GM19023 (cell line): ENCODE measurements at regions not wholly inside any gene's neighbourhood (a gene's known extent, or its start where the extent isn't known, plus 50 kb on each side); places are given as distances from the start of the nearest gene placed in this dataset.

Source experiments
- ATAC-seq: cut with Tn5 transposase; IDR thresholded peaks from one replicate; pipeline ENCODE4 v1.9.1; 2021; ENCODE audit warnings: mild to moderate bottlenecking, moderate library complexity; ENCODE audit not compliant: unreplicated experiment

DNA sequence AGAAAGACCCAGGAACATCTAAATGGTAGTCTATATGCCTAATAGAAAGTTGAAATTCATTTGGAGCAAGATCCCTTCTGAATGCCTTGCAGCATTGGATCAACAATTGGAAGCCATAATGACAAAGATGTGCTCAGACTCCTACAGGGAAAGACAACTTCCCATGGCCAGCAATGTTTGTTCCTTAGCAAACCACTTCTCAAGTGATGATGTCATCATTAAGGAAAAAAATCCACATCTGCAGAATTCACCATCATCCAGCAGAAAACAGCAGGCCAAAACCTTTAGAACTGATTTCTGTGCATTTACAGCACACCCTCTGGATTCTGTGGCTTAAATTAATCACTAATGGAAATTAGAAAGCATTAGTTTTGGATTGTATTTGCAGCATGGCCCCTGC is 82.4 kb upstream of the ZIC3 start:
- ATAC-seq = no peak

DNA sequence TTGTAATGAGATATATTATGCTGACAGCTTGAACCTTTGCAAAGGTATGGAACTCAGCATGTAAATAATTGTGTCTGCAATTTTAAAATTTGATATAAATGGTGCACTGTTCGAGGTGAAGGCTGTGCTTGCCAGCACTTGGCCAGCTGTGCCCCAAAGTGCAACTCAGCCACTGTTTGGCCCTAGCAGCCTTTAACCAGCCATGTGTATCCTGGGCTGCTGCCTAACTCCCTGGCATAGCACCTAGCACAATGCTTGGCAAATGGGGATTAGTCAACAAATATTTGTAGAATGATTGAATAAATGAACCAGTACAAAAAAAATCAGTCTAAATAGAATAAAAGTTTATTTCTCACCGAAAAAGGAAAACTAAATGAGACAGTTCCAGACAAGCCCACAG is 83.8 kb upstream of the ZIC3 start:
- ATAC-seq = no peak

DNA sequence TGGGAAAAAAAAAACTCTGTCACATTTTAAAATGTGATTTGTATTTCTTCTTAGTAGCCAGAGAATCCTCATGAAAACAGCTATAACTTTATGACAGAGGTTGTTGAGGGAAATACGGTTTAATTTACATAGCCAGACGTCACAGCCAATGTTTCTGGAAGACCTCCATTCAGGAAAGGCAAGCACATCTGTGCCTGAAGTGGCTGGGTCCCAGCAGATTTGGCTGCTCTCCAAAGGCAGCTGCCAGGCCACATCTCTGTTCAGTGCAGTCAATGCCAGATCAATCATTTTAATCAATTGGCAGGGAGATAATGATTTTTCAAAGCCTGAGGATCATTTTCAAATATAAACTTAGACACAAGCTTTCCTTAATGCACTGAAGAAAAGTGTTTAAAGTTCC is 86.5 kb upstream of the ZIC3 start:
- no peak for ATAC-seq

DNA sequence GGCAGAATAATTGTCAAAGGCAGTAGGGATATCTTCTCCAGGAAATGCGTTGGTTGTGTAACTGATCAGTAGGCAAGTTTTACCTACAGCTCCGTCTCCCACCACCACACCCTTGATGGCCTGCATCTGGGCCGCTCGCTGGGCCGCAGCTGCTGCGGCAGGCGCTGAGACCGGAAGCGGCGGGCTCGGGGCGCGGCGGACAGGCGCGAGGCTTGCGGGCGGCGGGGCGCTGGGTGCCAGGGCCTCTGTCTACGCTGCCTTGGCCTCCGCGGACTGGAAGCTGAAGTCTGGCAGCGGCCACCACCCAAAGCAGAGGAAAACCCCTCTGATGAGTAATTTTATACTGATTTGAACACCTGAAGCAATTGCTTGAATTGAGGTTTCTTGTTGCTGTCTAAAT is 124.2 kb upstream of the ZIC3 start:
- no peak for ATAC-seq

DNA sequence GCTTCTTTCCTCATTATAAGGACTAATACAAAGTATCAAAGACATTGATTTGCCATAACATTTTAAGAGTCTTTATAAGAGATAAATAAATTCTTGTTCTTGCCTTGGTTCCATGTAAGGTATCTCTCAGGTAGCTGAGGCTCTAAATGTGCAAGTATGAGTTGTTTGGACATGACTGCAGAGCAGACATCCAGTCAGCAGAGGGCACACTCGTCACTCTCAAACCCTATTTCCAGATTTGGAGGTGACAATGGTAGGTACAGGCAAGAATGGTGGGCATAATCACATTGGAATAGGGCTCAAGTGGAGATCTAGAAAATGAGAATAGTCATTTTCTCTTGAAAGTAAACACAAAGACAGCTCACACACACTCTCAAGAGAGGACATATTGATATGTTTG is 133.3 kb upstream of the ZIC3 start:
- ATAC-seq = no peak

DNA sequence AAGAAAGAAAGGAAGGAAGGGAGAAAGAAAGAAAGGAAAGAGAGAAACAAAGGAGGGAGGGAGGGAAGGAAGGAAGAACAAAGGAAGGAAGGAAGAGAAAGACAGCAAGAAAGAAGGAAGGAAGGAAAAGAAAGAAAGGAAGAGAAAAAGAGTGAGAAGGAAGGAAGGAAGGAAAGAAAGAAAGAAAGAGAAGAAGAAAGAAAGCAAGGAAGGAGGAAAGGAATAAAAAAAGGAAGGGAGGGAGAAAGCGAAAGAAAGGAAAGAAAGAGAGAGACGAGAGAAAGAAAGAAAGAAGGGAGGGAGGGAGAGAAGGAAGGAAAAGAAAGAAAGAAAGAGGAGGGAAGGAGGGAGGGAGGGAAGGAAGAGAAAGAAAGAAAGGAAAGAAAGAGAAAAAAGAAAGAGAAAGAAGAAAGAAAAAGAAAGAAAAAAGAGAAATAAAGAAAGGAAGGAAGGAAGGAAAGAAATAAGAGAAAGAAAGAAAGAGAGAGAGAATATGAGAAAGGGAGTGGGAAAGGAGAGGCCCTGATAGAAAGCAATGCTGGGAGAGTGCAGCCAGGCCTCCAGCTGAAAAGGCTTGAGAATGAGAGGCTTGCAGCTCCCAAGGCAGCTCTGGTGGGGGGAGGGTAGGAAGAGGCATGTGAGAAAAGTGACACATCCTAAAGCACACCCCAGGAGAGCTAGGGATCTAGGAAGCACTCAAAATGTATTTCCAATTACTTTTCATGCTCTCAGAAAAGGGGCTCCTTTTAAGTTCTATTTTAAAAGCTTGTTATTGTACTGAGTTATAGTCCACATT is 134.0 kb upstream of the ZIC3 start:
- ATAC-seq = no peak

DNA sequence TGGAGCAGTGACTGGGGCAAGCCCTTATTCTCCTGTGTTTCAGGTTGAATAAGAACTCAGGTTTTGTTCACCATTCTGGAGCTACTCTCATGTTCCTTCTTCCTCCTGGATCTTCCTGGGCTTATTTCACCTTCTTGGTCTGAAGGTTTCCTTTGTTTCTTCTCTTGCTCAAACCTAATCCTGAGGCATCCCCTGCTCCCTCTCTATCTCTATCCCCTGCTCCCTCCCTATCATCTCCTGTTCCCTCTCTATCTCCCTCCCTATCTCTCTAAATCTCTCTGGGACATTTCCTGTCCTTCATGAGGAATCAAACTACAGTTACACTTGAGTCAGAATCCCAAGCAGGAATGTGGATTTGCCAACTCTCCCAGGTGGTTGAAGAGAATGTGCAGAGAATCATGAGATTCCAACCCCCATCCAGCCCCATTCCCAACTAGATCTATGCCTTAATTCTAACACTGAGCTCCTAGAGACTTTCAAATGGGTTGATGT is 134.9 kb upstream of the ZIC3 start:
- ATAC-seq = no peak

DNA sequence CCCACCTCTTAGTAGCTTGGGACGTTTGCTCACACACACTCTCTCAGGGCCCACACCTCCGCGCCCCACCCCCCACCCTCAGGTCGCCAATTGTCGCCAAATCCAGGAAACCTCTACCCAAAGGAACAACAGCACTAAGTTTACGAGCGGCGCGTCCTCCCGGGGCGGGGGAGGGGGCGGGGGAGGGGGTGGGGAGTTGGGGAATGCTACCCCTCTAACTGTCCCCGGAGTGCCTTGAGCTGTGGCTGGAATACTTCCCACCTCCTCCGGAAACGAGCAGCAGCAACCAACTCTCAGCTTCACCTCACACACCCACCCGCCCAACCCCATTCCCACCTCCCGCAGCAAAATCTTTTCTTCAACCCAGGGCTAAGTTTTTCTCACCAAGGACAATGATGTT is 135.6 kb upstream of the ZIC3 start:
- ATAC-seq = no peak

DNA sequence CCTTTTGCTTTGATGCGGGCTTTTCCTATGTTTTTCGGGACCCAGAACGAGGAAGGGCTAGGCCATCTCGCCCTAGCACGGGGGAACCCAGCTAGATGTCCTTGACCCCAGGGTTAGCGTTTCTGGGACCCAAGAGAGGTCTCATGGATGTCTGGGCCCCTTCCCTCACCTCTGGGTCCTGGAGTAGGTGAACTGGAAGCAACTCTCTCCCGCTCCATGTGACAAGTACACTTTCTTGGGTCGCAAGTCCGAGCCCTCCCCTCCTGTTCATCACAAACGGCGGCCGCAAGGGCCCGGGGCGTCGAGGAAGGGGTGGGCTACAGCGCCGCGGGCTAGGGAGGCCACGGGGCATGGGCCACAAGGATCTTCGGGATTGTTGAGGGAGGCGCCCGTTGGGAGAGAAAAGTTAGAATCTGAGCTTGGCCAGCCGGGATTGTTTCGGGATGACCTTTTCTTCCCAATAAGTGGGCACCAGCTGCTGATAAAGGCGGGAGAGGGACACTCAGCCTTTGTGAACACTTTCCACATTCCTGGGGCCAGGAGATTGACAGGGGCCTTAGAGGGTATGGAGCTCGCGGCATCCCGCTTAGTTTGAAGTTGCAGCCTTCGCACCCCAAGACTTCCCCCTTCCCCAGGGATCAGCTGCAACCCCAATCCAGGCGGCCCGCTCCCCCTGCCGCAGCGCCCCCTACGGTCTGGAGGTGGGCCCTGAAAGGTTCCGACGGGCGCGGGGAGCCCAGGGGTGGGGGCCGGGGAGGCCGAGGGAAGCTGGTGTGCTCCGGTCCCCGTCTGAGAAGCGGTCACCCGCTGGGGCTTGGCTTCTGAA is 136.9 kb upstream of the ZIC3 start:
- no peak for ATAC-seq

DNA sequence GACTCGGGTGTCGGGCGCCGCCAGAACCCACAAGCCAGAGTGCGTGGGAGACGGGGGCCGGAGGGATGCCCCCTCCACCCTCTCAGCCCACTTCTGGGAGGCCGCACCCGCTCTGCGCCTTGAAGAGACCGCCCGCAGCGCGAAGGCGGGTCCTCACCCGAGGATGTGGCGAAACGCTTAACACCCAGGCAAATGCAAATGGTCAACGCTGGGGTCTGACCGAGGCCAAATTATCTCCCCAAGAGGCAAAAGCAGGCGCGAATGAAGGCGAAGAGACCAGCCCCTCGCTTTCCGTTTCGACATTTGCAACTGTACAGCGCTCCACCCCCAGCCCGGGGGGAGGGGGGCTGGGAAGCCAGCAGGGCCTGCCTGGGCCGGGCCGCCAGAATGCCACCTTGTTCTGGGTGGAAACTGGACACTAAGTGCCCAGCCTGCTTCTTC is 137.7 kb upstream of the ZIC3 start:
- ATAC-seq = no peak

DNA sequence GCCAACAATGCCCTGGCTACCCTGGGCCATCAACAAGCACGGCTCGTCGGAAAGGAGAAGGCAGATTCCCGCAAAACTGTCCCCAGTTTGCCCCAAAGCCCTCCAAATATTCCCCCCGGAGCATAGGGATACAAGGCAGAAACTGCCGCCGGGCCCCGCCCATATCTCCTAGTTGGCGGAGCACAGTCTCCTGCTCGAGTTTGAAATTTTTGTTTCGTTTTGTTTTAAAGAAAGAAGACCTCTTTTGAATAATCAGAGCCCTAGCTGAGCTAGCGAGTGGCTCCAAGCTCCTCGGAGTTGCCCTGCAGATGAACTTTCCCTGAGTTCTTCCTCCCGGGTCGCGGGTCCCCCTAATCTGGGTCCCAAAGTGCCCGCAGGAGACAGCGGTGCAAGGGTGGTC is 138.1 kb upstream of the ZIC3 start:
- no peak for ATAC-seq

DNA sequence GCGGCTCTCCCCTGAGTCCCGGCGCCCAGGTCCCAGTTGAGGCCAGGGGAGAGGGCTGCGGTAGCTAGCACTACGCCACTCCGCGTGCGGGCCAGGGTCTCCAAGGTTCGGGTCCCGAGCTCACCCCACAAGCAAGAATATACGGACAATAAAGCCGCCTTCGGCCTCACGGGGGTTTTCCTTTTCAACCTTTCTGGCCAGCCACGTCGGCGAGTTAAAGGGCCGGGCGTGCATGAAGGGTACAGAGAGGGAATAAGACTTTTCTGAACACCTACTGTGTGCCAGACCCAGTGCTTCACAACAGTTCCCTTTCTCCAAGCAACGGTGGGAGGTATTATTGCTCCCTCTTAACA is 138.5 kb upstream of the ZIC3 start:
- no peak for ATAC-seq

DNA sequence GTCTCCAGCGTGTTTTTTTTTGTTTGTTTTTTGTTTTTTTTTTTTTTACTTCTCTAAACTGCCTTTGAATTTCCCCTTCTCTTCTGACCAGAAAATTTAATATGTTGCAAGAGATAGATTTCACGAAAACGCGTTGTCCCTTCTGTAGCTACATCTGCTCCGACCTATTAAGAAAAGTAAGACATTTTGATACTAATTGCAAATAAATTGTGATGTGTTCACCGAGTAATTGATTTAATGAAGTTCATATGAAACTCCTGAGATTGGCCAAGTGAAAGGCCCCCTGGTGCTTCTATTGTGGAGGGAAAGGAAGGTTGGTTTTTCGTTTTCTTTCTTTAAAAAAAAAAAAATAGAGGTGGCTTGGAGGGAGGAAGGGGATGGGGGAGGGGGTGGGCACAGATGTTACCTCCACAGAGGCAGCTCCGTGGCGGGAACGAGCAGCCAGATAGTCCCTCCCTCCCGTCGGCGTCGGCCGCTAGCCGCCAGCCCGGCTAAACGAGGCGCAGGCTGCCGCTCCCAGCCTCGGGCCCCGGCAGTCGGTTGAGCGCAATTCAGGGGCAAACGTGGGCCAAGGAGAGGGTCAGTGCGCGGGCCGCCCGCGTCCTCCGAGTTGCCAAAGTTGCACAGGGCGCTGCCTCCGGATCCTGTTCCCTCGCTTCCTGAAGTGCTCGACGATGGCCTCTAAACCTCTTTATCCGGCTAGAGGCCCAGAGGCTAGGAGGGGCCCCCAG is 139.1 kb upstream of the ZIC3 start:
- ATAC-seq = no peak

DNA sequence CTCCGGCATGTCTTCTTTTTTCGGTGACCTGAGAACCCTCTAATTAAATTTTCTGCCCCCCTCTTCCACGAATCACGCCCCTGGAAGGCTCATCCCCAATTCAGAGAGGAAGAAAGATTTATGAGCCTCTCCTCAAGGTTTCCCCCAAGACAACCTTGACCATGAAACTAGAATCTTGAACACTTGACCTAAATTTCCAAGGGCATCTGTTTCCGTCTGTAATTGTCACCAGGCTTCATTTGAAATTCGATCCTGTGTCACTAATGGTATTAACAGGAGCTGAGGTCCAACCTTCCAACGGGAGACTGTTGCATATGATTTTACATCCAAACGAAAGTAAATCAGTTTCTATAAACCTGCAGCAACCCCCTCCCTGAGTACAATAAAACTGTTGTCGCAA is 139.9 kb upstream of the ZIC3 start:
- no peak for ATAC-seq

DNA sequence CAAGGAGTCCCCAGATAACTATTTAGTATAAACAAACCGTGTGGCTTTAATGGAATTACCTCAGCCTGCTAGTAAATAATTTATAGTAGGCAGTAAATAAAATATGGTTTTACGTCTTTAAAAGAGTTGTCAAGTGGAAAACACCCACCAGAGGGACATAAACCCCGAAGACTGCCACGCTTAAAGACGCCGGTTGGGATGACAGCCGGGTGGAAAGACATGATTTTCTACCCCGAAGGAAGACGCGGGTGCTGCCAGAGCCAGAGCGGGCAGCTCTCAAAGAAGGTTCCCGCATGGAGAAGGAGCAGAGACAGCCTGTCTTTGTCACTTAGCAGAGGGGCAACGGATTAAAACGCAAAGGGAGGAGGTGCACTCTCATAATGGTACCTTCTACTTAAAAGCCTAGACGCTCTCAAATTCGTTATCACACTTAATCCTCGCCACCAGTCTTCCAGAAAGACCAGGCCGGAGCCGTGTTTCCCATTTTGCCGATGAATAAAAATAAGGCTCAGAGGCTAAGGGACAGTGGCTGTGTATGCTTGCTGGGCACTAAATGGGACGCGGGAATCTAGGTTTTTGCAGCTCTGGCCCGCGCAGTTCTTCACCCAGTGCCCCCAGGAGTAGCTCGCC is 140.5 kb upstream of the ZIC3 start:
- no peak for ATAC-seq

DNA sequence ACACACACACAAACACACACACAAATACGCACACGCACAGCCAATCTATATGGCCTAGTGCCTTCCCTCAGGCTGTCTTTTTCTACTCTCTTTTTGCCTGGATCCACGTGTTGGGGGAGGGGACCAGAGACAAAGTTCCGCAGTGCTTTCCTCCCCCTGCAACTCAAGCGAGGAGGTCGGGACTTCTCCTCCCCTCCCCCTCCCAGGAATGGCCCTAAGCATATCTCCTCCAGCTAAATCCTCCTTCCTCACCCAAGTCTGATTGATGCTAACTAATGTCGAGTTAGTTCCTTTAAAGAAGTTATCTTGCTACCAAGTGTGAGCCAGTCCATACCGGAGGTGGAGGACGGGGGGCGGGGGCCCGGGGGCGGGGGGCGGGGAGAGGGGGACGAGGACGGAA is 141.2 kb upstream of the ZIC3 start:
- ATAC-seq = no peak

DNA sequence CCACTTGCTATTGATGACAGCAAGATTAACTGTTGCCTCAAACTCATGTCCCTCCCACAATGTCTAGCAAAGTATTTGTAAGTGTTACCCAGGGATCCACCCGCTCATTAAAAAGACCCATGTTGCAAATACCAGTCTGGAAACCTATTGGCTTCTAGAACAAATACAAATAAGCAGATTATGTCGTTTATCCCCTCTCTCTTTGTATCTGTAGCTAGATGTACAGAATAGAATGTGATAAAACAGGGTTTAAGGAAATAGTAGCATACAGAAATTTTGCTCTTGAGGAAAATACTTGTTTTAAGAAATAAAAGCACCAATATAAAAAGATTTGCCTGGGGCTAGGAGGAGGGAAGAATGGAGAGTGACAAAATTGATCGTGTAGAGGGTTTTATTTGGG is 142.7 kb upstream of the ZIC3 start:
- ATAC-seq = no peak

DNA sequence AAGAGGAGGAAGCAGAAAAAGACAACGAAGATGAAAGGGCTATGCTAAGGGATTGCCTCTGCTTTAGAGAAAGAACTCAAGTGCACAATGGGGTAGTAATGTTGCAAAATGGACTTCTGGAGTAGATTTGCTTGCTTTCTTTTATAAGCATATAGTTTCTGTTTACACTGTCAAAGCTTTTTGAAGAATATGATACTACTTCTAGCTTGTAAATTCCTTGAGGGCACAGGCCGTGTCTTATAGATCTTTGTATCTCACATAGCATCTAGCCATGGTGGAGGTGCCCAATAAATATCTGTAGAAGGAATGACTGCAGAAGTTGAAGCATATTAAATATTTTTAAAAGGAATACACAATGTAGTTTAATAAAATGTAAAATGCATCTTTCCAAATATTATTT is 147.8 kb upstream of the ZIC3 start:
- no peak for ATAC-seq

DNA sequence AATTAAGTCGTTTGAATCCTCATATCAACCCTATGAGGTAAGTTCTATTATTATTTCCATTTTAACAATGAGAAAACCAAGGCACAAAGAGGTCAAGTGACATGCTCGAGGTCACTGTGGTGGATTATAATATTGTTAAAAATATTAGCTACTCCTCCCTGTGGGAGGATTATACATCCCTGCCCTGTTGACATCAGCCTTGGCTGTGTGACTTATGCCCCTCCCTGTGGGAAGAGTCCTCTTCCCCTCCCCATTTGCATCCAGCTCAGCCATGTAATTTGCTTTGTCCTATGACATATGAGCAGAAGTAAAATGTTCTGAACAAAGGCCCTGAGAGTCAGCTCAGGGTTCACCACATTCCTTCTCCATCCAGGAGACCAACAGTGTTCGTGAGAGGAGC is 152.7 kb upstream of the ZIC3 start:
- no peak for ATAC-seq

DNA sequence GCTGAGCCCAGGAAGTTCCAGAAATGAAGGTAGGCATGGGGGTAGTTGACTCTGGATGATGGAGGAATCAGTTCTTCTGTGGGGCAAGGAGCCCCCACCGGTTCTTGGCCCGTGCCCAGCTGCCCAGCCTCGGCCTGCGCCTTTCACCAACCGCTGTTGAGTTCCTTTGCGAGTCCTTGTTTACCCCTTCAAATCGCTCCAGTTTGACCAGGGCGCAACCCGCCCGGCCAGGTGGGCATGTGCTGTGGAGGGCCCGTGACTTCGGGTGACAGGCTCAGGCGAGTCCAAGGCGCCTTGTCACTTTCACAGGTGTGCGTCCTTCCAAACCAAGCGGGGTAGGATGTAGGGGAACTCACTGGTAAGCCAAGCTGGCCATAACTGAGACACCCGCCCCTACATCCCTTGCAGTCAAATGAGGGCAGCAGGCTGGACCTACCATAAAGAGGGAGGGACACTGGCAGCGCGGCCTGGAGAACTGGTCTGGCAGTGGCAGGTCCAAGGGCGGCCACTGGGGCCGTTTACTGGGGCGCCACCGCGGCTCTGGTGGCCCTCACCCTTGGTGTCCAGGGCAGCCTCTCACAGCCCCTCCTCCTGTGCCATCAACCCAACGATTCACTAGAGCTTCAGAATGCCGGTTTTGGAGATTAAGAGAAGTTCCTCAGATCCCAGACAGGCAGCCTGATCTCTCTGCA is 160.3 kb upstream of the ZIC3 start:
- no peak for ATAC-seq

DNA sequence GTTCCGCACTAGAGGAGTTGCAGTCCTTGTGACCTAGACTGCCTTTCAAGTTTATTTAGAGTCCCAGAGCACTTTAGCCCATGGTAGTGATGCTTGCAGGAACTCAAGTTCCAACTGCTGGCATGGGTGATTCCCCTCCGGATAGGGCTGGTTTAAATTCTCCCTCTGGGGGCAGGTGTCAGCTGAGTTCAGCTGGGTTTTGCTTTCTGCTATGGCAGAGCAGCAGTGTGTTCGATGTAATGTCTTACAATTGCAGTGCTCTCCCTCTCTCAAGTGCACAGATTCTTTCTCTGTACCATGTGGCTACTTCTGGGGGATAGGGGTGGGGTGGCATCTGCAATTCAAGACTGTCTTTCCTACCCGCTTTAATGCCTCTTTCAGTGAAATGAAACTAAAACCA is 164.8 kb upstream of the ZIC3 start:
- ATAC-seq = no peak
